ENCODE measurements at regions not wholly inside any gene's neighbourhood (a gene's known extent, or its start where the extent isn't known, plus 50 kb on each side); places are given as distances from the start of the nearest gene placed in this dataset.

- peaks cover 7% of the 10 kb centered on the region for H3K27me3 ChIP-seq
- intact Hi-C loops (cut with DNase I) = no loop called here
- TF ChIP-seq CTCF (IDR thresholded peaks at IDR 0.05) (no peak), POLR2A (IDR thresholded peaks at IDR 0.05) (no peak)
- no peak overlapping the region for H3K27ac ChIP-seq
- no peak overlapping the region for H3K4me3 ChIP-seq
- DNase-seq = no peak
- WGBS, 4 donors = 54 to 80% (median 64%) methylated on average over 7 to 11 of the region's 13 CpGs
- no peaks in the 10 kb centered on the region for H3K9me3 ChIP-seq (replicated peaks in 1 of 3)
- no peaks in the 10 kb centered on the region for H3K4me1 ChIP-seq (replicated peaks in 1 of 2)
- H3K36me3 ChIP-seq (replicated peaks in 1 of 2) = no peaks in the 10 kb centered on the region
These were observed 634.9 kb upstream of the B3GAT1 start for GRCh38 chr11:135046986-135047385.

- Histone ChIP-seq H3K4me3 (no peak overlapping the region), H3K27ac (no peak overlapping the region), H3K36me3 (replicated peaks in 1 of 2) (no peaks in the 10 kb centered on the region), H3K4me1 (replicated peaks in 1 of 2) (no peaks in the 10 kb centered on the region), H3K9me3 (replicated peaks in 1 of 3) (no peaks in the 10 kb centered on the region), H3K27me3 (peaks cover 7% of the 10 kb centered on the region)
- intact Hi-C loops (cut with DNase I) = no loop called here
- TF ChIP-seq CTCF (IDR thresholded peaks at IDR 0.05) = no peak
- WGBS, 4 donors = 31 to 56% (median 44%) methylated on average over 2 to 6 of the region's 8 CpGs
- no peak for DNase-seq
These were observed 634.5 kb upstream of the B3GAT1 start for GRCh38 chr11:135046556-135046955.

GRCh38 chr11:135043434-135043833 is 631.4 kb upstream of the B3GAT1 start:
- peaks cover 7% of the 10 kb centered on the region for H3K27me3 ChIP-seq
- WGBS, 4 donors = 71 to 82% (median 79%) methylated on average over 4 of the region's 4 CpGs

DNA sequence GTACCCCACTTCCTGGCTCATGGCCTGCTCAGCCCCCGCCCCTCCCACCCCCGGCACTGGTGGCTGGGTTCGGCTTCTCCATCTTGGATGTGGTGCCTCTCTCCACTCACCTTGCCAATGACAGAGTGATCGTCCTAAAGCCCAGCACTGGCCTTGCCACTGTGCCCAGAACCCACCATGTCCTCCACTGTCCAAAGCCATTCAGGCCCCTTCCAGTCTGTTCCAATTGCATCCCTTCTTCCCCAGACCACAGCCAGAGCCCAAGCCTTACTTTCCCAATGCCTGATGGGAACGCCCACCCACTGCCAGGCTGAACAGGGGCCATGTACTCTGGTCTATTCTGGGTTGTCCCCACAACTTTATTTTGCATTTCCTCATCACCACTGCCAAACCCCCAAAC is 625.8 kb upstream of the B3GAT1 start:
- TF ChIP-seq POLR2A (IDR thresholded peaks at IDR 0.05) = no peak
- no peak for TF ChIP-seq CTCF (IDR thresholded peaks at IDR 0.05)
- Histone ChIP-seq H3K4me1 (replicated peaks in 1 of 2) (no peaks in the 10 kb centered on the region), H3K27ac (no peak overlapping the region), H3K36me3 (replicated peaks in 1 of 2) (no peaks in the 10 kb centered on the region), H3K27me3 (no peaks in the 10 kb centered on the region), H3K4me3 (no peak overlapping the region), H3K9me3 (replicated peaks in 1 of 3) (no peaks in the 10 kb centered on the region)
- no peak for DNase-seq
- intact Hi-C loops (cut with DNase I) = no loop called here
- WGBS, 4 donors = 68 to 81% (median 77%) methylated on average over 2 to 5 of the region's 5 CpGs

More at GRCh38 chr11:135043434-135043833, 631.4 kb upstream of the B3GAT1 start:
- Histone ChIP-seq H3K9me3 (replicated peaks in 1 of 3) (no peaks in the 10 kb centered on the region), H3K4me3 (no peak overlapping the region), H3K36me3 (replicated peaks in 1 of 2) (no peaks in the 10 kb centered on the region), H3K4me1 (replicated peaks in 1 of 2) (no peaks in the 10 kb centered on the region), H3K27ac (no peak overlapping the region)
- DNase-seq = no peak
- no peak for TF ChIP-seq CTCF (IDR thresholded peaks at IDR 0.05)
- no peak for TF ChIP-seq POLR2A (IDR thresholded peaks at IDR 0.05)
- intact Hi-C loops (cut with DNase I) = no loop called here

Measured in adrenal gland (tissue), 9 donors.